H9 (cell line): ENCODE measurements at regions not wholly inside any gene's neighbourhood (a gene's known extent, or its start where the extent isn't known, plus 50 kb on each side); places are given as distances from the start of the nearest gene placed in this dataset.

Source experiments
- DNase-seq: peaks from one replicate; pipeline ENCODE4 v3.0.0-alpha.2; 2017
- H2AFZ ChIP-seq: one replicate; pipeline ENCODE4 v1.6.1; 2013; ENCODE audit warnings: mild to moderate bottlenecking, low read length, control low read depth, moderate library complexity
- H2AK5ac ChIP-seq: 2 replicates; pipeline ENCODE4 v1.6.1; 2013; ENCODE audit warnings: low read length, control low read depth, mixed read lengths; ENCODE audit not compliant: insufficient read length
- H2BK120ac ChIP-seq: one replicate; pipeline ENCODE4 v1.6.1; 2013; ENCODE audit warnings: low read depth, mild to moderate bottlenecking, low read length, control low read depth, inconsistent platforms; ENCODE audit not compliant: poor library complexity, severe bottlenecking
- H2BK12ac ChIP-seq: 2 replicates; pipeline ENCODE4 v1.6.1; 2013; ENCODE audit warnings: low read length, control low read depth, mixed read lengths, low read depth; ENCODE audit not compliant: insufficient read length
- H2BK15ac ChIP-seq: 2 replicates; pipeline ENCODE4 v1.6.1; 2013; ENCODE audit warnings: low read depth, low read length, control low read depth
- H2BK20ac ChIP-seq: one replicate; pipeline ENCODE4 v1.6.1; 2013; ENCODE audit warnings: low read depth, mild to moderate bottlenecking, low read length, control low read depth, inconsistent platforms; ENCODE audit not compliant: poor library complexity, severe bottlenecking
- H2BK5ac ChIP-seq: 2 replicates; pipeline ENCODE4 v1.6.1; 2013; ENCODE audit warnings: low read length, control low read depth, mixed read lengths; ENCODE audit not compliant: insufficient read length
- H3K14ac ChIP-seq: 2 replicates; pipeline ENCODE4 v1.6.1; 2013; ENCODE audit warnings: low read length, control low read depth; ENCODE audit not compliant: insufficient read depth
- H3K18ac ChIP-seq: 2 replicates; pipeline ENCODE4 v1.6.1; 2013; ENCODE audit warnings: low read depth, mild to moderate bottlenecking, mixed read lengths, low read length, control low read depth; ENCODE audit not compliant: insufficient read length
- H3K23ac ChIP-seq: 2 replicates; pipeline ENCODE4 v1.6.1; 2013; ENCODE audit warnings: low read length, control low read depth, mixed read lengths, low read depth; ENCODE audit not compliant: insufficient read length
- H3K23me2 ChIP-seq: 2 replicates; pipeline ENCODE4 v1.6.1; 2013; ENCODE audit warnings: low read depth, mild to moderate bottlenecking, mixed read lengths, low read length, control low read depth; ENCODE audit not compliant: insufficient read length, poor library complexity, severe bottlenecking
- H3K27ac ChIP-seq: 2 replicates; pipeline ENCODE4 v1.5.1; 2013; ENCODE audit warnings: low read length, control low read depth, mixed read lengths, low read depth; ENCODE audit not compliant: insufficient read length
- H3K27me3 ChIP-seq: 2 replicates; pipeline ENCODE4 v1.6.1; 2013; ENCODE audit warnings: low read length, control low read depth, inconsistent platforms; ENCODE audit not compliant: insufficient read depth
- H3K4ac ChIP-seq: 2 replicates; pipeline ENCODE4 v1.6.1; 2013; ENCODE audit warnings: low read depth, mild to moderate bottlenecking, control low read depth, inconsistent platforms, low read length, moderate library complexity
- H3K4me1 ChIP-seq: 2 replicates; pipeline ENCODE4 v1.6.1; 2013; ENCODE audit warnings: low read length, control low read depth, inconsistent platforms; ENCODE audit not compliant: insufficient read depth
- H3K4me2 ChIP-seq: 2 replicates; pipeline ENCODE4 v1.6.1; 2013; ENCODE audit warnings: low read length, control low read depth, mixed read lengths; ENCODE audit not compliant: insufficient read length, insufficient read depth
- H3K56ac ChIP-seq: 2 replicates; pipeline ENCODE4 v1.6.1; 2013; ENCODE audit warnings: low read depth, mild to moderate bottlenecking, mixed read lengths, low read length, control low read depth; ENCODE audit not compliant: insufficient read length
- H3K79me1 ChIP-seq: 2 replicates; pipeline ENCODE4 v1.6.1; 2013; ENCODE audit warnings: low read depth, mild to moderate bottlenecking, moderate library complexity, low read length, control low read depth, inconsistent platforms; ENCODE audit not compliant: insufficient read depth, poor library complexity, severe bottlenecking
- H3K79me2 ChIP-seq: 2 replicates; pipeline ENCODE4 v1.6.1; 2013; ENCODE audit warnings: low read length, control low read depth, inconsistent platforms; ENCODE audit not compliant: insufficient read depth
- H3K9ac ChIP-seq: 2 replicates; pipeline ENCODE4 v1.6.1; 2013; ENCODE audit warnings: low read length, control low read depth, mixed read lengths; ENCODE audit not compliant: insufficient read length; ENCODE audit errors: extremely low read depth
- H3K9me3 ChIP-seq: one replicate; pipeline ENCODE4 v1.6.1; 2013; ENCODE audit warnings: low read depth, low read length, inconsistent platforms; ENCODE audit not compliant: control insufficient read depth
- H3T11ph ChIP-seq: one replicate; pipeline ENCODE4 v1.6.1; 2013; ENCODE audit warnings: mild to moderate bottlenecking, low read length, control low read depth, inconsistent platforms
- H4K20me1 ChIP-seq: one replicate; pipeline ENCODE4 v1.6.1; 2013; ENCODE audit not compliant: control insufficient read depth, insufficient read length, insufficient read depth
- H4K5ac ChIP-seq: 2 replicates; pipeline ENCODE4 v1.6.1; 2013; ENCODE audit warnings: low read depth, mild to moderate bottlenecking, mixed read lengths, low read length, control low read depth; ENCODE audit not compliant: insufficient read length
- H4K8ac ChIP-seq: replicated peaks from 2 replicates; pipeline ENCODE4 v1.6.1; 2013; ENCODE audit warnings: low read length, control low read depth, mixed read lengths, low read depth; ENCODE audit not compliant: insufficient read length
- H4K91ac ChIP-seq: 2 replicates; pipeline ENCODE4 v1.6.1; 2013; ENCODE audit warnings: low read depth, mild to moderate bottlenecking, moderate library complexity, mixed read lengths, low read length, control low read depth; ENCODE audit not compliant: insufficient read length
- H3K27ac Mint-ChIP-seq, 3 experiments: 2 replicates in 2 of 3; 3 replicates in 1 of 3; pipeline ENCODE4 v1.8.0; 2020 to 2021; ENCODE audit warnings: mixed read lengths in 3 of 3, mild to moderate bottlenecking in 1 of 3, moderate library complexity in 1 of 3
- H3K27me3 Mint-ChIP-seq: 2 replicates; pipeline ENCODE4 v1.8.0; 2021; ENCODE audit warnings: low read depth, mild to moderate bottlenecking, moderate library complexity, mixed read lengths
- H3K36me3 Mint-ChIP-seq, 3 experiments: 2 replicates in 2 of 3; 3 replicates in 1 of 3; pipeline ENCODE4 v1.8.0; 2020 to 2021; ENCODE audit warnings: low read depth in 3 of 3, mixed read lengths in 3 of 3; ENCODE audit not compliant: insufficient read depth in 1 of 3
- H3K4me1 Mint-ChIP-seq, 2 experiments: 2 replicates each; pipeline ENCODE4 v1.8.0; 2020; ENCODE audit warnings: mixed read lengths in 2 of 2
- H3K4me3 Mint-ChIP-seq, 2 experiments: 2 replicates in 1 of 2; 3 replicates in 1 of 2; pipeline ENCODE4 v1.8.0; 2020 to 2021; ENCODE audit warnings: mild to moderate bottlenecking in 2 of 2, mixed read lengths in 2 of 2, moderate library complexity in 1 of 2
- H3K9me3 Mint-ChIP-seq, 2 experiments: 2 replicates in 1 of 2; 3 replicates in 1 of 2; pipeline ENCODE4 v1.8.0; 2020; ENCODE audit warnings: mild to moderate bottlenecking in 2 of 2, mixed read lengths in 2 of 2, moderate library complexity in 1 of 2
- WGBS: extraction: QIAGEN DNeasy Blood & Tissue Kit; methylation state at CpG from one replicate; pipeline ENCODE4 v1.1.7; 2013; ENCODE audit warnings: missing lambda C conversion rate, low lambda C conversion rate, mixed read lengths; ENCODE audit not compliant: insufficient read length; ENCODE audit errors: extremely low coverage; 5-methylcytosine and 5-hydroxymethylcytosine counted together
- TF ChIP-seq, protein P1 (sequence below): fragments of 200-600 bp; sonication (generic); conservative IDR thresholded peaks from 3 replicates; pipeline ENCODE4 v1.8.0; 2021; ENCODE audit warnings: antibody characterized with exemption, mild to moderate bottlenecking

DNA sequence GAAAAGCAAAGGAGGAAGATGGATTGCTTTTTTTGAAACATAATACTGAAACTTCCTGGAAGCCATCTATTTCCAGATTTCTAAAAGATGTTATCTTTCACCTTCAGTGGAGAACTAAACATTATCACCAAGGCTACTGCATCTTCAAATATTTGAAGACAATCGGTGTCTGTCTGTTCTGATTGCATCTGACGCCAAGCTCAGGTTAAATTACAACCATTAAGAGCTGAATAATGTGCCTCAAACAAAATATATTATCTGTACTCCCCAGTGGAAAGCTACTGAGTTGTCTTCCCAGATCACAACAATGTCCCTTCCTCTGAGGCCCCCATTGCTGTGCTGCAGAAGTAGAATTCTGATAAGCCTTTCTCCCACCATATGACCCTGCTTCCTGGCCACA lies 342.3 kb downstream of the PLK2 start:
- H4K91ac ChIP-seq, result no peak overlapping the region
- no peak overlapping the region for H4K8ac ChIP-seq
- Mint-ChIP-seq H3K4me3 (no peak overlapping the region), H3K4me1 (no peaks in the 10 kb centered on the region; a peak in 1 of 4 replicates), H3K36me3 (no peaks in the 10 kb centered on the region; a peak in 1 of 7 replicates), H3K27ac (no peak overlapping the region), H3K9me3 (no peaks in the 10 kb centered on the region), H3K27me3 (no peaks in the 10 kb centered on the region; the same call in 1 of the 2 replicates)
- H2BK15ac ChIP-seq, result no peak overlapping the region
- no peak overlapping the region for H2BK12ac ChIP-seq
- no peak overlapping the region for H2AFZ ChIP-seq
- H4K5ac ChIP-seq, result no peak overlapping the region
- no peak overlapping the region for H2AK5ac ChIP-seq
- no peaks in the 10 kb centered on the region for H3K9me3 ChIP-seq
- TF ChIP-seq, protein P1, sequence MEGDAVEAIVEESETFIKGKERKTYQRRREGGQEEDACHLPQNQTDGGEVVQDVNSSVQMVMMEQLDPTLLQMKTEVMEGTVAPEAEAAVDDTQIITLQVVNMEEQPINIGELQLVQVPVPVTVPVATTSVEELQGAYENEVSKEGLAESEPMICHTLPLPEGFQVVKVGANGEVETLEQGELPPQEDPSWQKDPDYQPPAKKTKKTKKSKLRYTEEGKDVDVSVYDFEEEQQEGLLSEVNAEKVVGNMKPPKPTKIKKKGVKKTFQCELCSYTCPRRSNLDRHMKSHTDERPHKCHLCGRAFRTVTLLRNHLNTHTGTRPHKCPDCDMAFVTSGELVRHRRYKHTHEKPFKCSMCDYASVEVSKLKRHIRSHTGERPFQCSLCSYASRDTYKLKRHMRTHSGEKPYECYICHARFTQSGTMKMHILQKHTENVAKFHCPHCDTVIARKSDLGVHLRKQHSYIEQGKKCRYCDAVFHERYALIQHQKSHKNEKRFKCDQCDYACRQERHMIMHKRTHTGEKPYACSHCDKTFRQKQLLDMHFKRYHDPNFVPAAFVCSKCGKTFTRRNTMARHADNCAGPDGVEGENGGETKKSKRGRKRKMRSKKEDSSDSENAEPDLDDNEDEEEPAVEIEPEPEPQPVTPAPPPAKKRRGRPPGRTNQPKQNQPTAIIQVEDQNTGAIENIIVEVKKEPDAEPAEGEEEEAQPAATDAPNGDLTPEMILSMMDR, result no peak
- WGBS, result no CpG with 5 or more reads among the region's 2 CpGs
- H3K56ac ChIP-seq, result no peak overlapping the region
- H3K14ac ChIP-seq, result no peak overlapping the region
- DNase-seq, result no peak
- H3K4ac ChIP-seq, result no peak overlapping the region
- no peak overlapping the region for H3T11ph ChIP-seq
- H2BK20ac ChIP-seq, result no peak overlapping the region
- H3K18ac ChIP-seq, result no peak overlapping the region
- no peaks in the 10 kb centered on the region for H3K23me2 ChIP-seq
- no peaks in the 10 kb centered on the region for H4K20me1 ChIP-seq
- H3K27ac ChIP-seq, result no peak overlapping the region
- H3K27me3 ChIP-seq, result no peaks in the 10 kb centered on the region
- no peak overlapping the region for H2BK120ac ChIP-seq
- no peaks in the 10 kb centered on the region for H3K79me2 ChIP-seq
- H3K9ac ChIP-seq, result no peak overlapping the region
- no peak overlapping the region for H2BK5ac ChIP-seq
- no peak overlapping the region for H3K4me2 ChIP-seq
- H3K4me1 ChIP-seq, result no peaks in the 10 kb centered on the region
- no peak overlapping the region for H3K23ac ChIP-seq
- no peaks in the 10 kb centered on the region for H3K79me1 ChIP-seq
